ENCODE measurements at regions not wholly inside any gene's neighbourhood (a gene's known extent, or its start where the extent isn't known, plus 50 kb on each side); places are given as distances from the start of the nearest gene placed in this dataset.
A peak's percentile ranks its signal among the peaks of the same experiment; 100 is the strongest.
"Not testable (repeated sequence)": the region's sequence is repeated elsewhere in the genome, so short reads cannot be mapped to it uniquely, and the experiment has no call there.

- no peak for DNase-seq
Measured at GRCh38 chr6:137810554-137811120, 56.4 kb upstream of the TNFAIP3 start.

- peak; percentile 54 for DNase-seq
Measured at GRCh38 chr6:137811121-137811915, 55.7 kb upstream of the TNFAIP3 start.

- DNase-seq, result no peak
Measured at GRCh38 chr6:137811916-137812553, 55.0 kb upstream of the TNFAIP3 start.

GRCh38 chr6:137813308-137813970, 53.6 kb upstream of the TNFAIP3 start:
- no peak for DNase-seq

GRCh38 chr6:137814030-137814429, 53.0 kb upstream of the TNFAIP3 start:
- not testable (repeated sequence) for DNase-seq

- no peak for DNase-seq
Measured at GRCh38 chr6:137815692-137816091, 51.4 kb upstream of the TNFAIP3 start.

- no peak for DNase-seq
Measured at GRCh38 chr6:137816133-137816579, 50.9 kb upstream of the TNFAIP3 start.

GRCh38 chr6:137816688-137817618, 50.1 kb upstream of the TNFAIP3 start:
- DNase-seq, result no peak

Measured in femur (tissue), 1 donor.